Heart left ventricle (tissue), 13 donors: ENCODE measurements at regions not wholly inside any gene's neighbourhood (a gene's known extent, or its start where the extent isn't known, plus 50 kb on each side); places are given as distances from the start of the nearest gene placed in this dataset.

Source experiments
- CTCF ChIP-seq, 12 donors: fragments of 200-600 bp; sonication (generic) in 4 of 12; IDR thresholded peaks; one replicate each; pipeline versions ENCODE4 v1.5.0 to v1.8.0; 2018 to 2022; ENCODE audit warnings: antibody characterized with exemption in 12 of 12, mild to moderate bottlenecking in 5 of 12
- POLR2A ChIP-seq, 2 donors: fragments of 450-650 bp; IDR thresholded peaks; one replicate each; pipeline ENCODE4 v1.6.1; 2017; ENCODE audit warnings: antibody characterized with exemption in 2 of 2, mild to moderate bottlenecking in 2 of 2, moderate library complexity in 2 of 2
- donor health status: ischemic (EF 13 %, LVEDD 7.1; RV severe dilation, severe dysfunction).
- donor health status: DM: no; HTN: yes; CAD: no.
- donor health status: DM: no; HTN: no; CAD: no.
- donor health status: ischemic (EF 25% LVEDD 6.9; RV normal size, moderate dysfunction).
- donor health status: ischemic (EF 25% LVEDD 5.7; RV mildly dilated, moderate dysfunction).
- donor health status: ischemic (EF 35%, LVEDD 5.7; RV mildly dilated, moderate dysfunction).
- donor health status: nonischemic (EF 11% LVEDD 7.7; RV severe dilation, severe dysfunction).
- donor health status: DM: yes; HTN: yes; CAD: no.
- donor health status: PGD.
- donor health status: ischemic (EF 29% LVEDD 5.4; RV normal size, mild dysfunction).
- donor health status: nonischemic (EF 23%, LVEDD 6.1; RV moderate dilation, normal function).

GRCh38 chr2:154637456-154637855, 61.0 kb upstream of the KCNJ3 start:
- TF ChIP-seq CTCF (IDR thresholded peaks at IDR 0.05) (no peak), POLR2A (IDR thresholded peaks at IDR 0.05) (no peak)
